GM21367 (cell line): ENCODE measurements at regions not wholly inside any gene's neighbourhood (a gene's known extent, or its start where the extent isn't known, plus 50 kb on each side); places are given as distances from the start of the nearest gene placed in this dataset.
"Not testable (repeated sequence)": the region's sequence is repeated elsewhere in the genome, so short reads cannot be mapped to it uniquely, and the experiment has no call there.

ENCODE experiments used
- ATAC-seq: cut with Tn5 transposase; IDR thresholded peaks from one replicate; pipeline ENCODE4 v1.9.1; 2021; ENCODE audit not compliant: unreplicated experiment

- no peak for ATAC-seq
Measured at GRCh38 chr12:116360579-116361413, 83.3 kb upstream of the MED13L start.

GRCh38 chr12:116361414-116362223 lies 84.1 kb upstream of the MED13L start:
- no peak for ATAC-seq

GRCh38 chr12:116365114-116365513 lies 87.6 kb upstream of the MED13L start:
- ATAC-seq, result no peak

GRCh38 chr12:116365606-116366455 lies 88.3 kb upstream of the MED13L start:
- ATAC-seq, result no peak

- no peak for ATAC-seq
Measured at GRCh38 chr12:116366456-116366776, 88.9 kb upstream of the MED13L start.

GRCh38 chr12:116366824-116367223 lies 89.3 kb upstream of the MED13L start:
- no peak for ATAC-seq

- ATAC-seq, result no peak
Measured at GRCh38 chr12:116368196-116369194, 91.0 kb upstream of the MED13L start.

- ATAC-seq, result no peak
Measured at GRCh38 chr12:116370004-116370404, 92.5 kb upstream of the MED13L start.

- no peak for ATAC-seq
Measured at GRCh38 chr12:116370886-116371580, 93.5 kb upstream of the MED13L start.

- ATAC-seq, result no peak
Measured at GRCh38 chr12:116372815-116373214, 95.3 kb upstream of the MED13L start.

GRCh38 chr12:116373572-116374206 lies 96.2 kb upstream of the MED13L start:
- ATAC-seq, result no peak

GRCh38 chr12:116374207-116374606 lies 96.7 kb upstream of the MED13L start:
- ATAC-seq, result no peak

- ATAC-seq, result no peak
Measured at GRCh38 chr12:116375278-116375842, 97.9 kb upstream of the MED13L start.

- ATAC-seq, result no peak
Measured at GRCh38 chr12:116376354-116377193, 99.1 kb upstream of the MED13L start.

GRCh38 chr12:116377194-116377571 lies 99.7 kb upstream of the MED13L start:
- not testable (repeated sequence) for ATAC-seq

- no peak for ATAC-seq
Measured at GRCh38 chr12:116378002-116378401, 100.5 kb upstream of the MED13L start.

GRCh38 chr12:116380108-116380507 lies 102.6 kb upstream of the MED13L start:
- no peak for ATAC-seq

- ATAC-seq, result not testable (repeated sequence)
Measured at GRCh38 chr12:116380740-116381139, 103.2 kb upstream of the MED13L start.
